NB4 (cell line): ENCODE measurements at regions not wholly inside any gene's neighbourhood (a gene's known extent, or its start where the extent isn't known, plus 50 kb on each side); places are given as distances from the start of the nearest gene placed in this dataset.

Experiments
- MYC ChIP-seq: IDR thresholded peaks from 2 replicates; pipeline ENCODE4 v1.6.1; 2011; ENCODE audit warnings: low read depth, low read length
- POLR2A ChIP-seq: IDR thresholded peaks from 2 replicates; pipeline ENCODE4 v1.6.1; 2011; ENCODE audit warnings: mild to moderate bottlenecking; ENCODE audit not compliant: insufficient read length; ENCODE audit errors: extremely low read depth
- TF ChIP-seq, protein P1 (sequence below): IDR thresholded peaks from one replicate; pipeline ENCODE4 v1.5.1; 2012; ENCODE audit warnings: low read depth, low read length
- TF ChIP-seq, protein P2 (sequence below): IDR thresholded peaks from 2 replicates; pipeline ENCODE4 v1.6.1; 2011; ENCODE audit warnings: low read depth, low read length

DNA sequence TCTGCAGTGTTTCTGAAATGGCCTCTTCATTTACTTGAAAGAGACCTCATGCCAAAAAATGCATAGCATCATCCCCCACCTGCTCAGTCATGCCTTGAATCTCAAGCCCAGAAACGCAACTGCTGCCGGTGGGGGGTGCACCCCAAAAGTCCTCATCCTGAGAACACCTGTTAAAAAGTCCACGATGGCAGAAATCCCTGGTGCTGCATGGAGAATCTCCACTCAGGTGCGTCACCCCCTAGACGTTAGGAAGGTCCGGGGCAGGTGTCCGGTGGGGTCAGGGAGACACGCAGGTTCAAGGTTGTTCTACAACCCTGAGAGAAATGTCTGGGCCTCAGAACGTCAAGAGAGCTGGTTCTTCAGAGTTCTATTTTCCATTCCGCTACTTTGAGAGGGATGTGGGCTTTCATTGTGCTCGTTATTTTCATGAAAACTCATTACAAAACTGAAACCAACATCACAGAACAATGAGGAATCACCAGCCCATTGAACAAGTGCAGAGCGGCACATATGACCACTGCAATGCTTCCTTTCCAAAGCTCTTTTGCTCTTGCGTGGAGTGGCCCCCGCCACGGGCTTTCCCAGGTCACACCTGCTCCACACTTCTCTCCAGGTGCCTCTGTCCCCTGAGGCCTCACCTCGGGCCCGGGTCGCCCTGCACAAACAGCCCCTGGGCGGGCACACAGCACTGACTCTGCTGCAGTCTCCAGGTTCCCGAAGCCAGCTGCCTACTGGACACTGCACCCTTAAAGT, 201.9 kb downstream of the TOMM20 start:
- TF ChIP-seq, protein P1, sequence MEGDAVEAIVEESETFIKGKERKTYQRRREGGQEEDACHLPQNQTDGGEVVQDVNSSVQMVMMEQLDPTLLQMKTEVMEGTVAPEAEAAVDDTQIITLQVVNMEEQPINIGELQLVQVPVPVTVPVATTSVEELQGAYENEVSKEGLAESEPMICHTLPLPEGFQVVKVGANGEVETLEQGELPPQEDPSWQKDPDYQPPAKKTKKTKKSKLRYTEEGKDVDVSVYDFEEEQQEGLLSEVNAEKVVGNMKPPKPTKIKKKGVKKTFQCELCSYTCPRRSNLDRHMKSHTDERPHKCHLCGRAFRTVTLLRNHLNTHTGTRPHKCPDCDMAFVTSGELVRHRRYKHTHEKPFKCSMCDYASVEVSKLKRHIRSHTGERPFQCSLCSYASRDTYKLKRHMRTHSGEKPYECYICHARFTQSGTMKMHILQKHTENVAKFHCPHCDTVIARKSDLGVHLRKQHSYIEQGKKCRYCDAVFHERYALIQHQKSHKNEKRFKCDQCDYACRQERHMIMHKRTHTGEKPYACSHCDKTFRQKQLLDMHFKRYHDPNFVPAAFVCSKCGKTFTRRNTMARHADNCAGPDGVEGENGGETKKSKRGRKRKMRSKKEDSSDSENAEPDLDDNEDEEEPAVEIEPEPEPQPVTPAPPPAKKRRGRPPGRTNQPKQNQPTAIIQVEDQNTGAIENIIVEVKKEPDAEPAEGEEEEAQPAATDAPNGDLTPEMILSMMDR: no peak
- TF ChIP-seq POLR2A (no peak), MYC (no peak)
- TF ChIP-seq, protein P2, sequence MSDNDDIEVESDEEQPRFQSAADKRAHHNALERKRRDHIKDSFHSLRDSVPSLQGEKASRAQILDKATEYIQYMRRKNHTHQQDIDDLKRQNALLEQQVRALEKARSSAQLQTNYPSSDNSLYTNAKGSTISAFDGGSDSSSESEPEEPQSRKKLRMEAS: no peak
